Thoracic aorta (tissue), 2 donors: ENCODE measurements at regions not wholly inside any gene's neighbourhood (a gene's known extent, or its start where the extent isn't known, plus 50 kb on each side); places are given as distances from the start of the nearest gene placed in this dataset.

Experiments
- ATAC-seq: fragments of 150-250 bp; one replicate; pipeline ENCODE4 v1.8.0; 2017; ENCODE audit warnings: low read depth; ENCODE audit not compliant: insufficient number of reproducible peaks, low FRiP score
- DNase-seq: peaks from one replicate; pipeline ENCODE4 v3.0.0-alpha.2; 2020; ENCODE audit warnings: low spot score
- H3K27ac ChIP-seq, 2 donors: fragments of 200-600 bp; sonication (generic); 1 replicate in 1 of 2; 2 replicates in 1 of 2; pipeline ENCODE4 v1.5.1; 2016; ENCODE audit warnings: mild to moderate bottlenecking in 2 of 2, moderate library complexity in 2 of 2
- H3K27me3 ChIP-seq: fragments of 200-600 bp; sonication (generic); replicated peaks from 2 replicates; pipeline ENCODE4 v1.6.0; 2016; ENCODE audit warnings: mild to moderate bottlenecking; ENCODE audit not compliant: insufficient read depth
- H3K36me3 ChIP-seq: fragments of 200-600 bp; sonication (generic); one replicate; pipeline ENCODE4 v1.5.1; 2016
- H3K4me1 ChIP-seq, 2 donors: fragments of 200-600 bp; sonication (generic); 1 replicate in 1 of 2; 2 replicates in 1 of 2; pipeline versions ENCODE4 v1.5.1 to v1.6.0; 2016; ENCODE audit warnings: low read depth in 2 of 2, mild to moderate bottlenecking in 1 of 2; ENCODE audit not compliant: control insufficient read depth in 1 of 2
- H3K4me3 ChIP-seq: fragments of 200-600 bp; sonication (generic); 2 replicates; pipeline ENCODE4 v1.5.1; 2016; ENCODE audit warnings: mild to moderate bottlenecking
- H3K9me3 ChIP-seq: fragments of 200-600 bp; sonication (generic); 2 replicates; pipeline ENCODE4 v1.5.1; 2016
- TF ChIP-seq, protein P1 (sequence below): fragments of 200-600 bp; sonication (generic); IDR thresholded peaks from one replicate; pipeline ENCODE4 v1.5.1; 2019; ENCODE audit warnings: antibody characterized with exemption

DNA sequence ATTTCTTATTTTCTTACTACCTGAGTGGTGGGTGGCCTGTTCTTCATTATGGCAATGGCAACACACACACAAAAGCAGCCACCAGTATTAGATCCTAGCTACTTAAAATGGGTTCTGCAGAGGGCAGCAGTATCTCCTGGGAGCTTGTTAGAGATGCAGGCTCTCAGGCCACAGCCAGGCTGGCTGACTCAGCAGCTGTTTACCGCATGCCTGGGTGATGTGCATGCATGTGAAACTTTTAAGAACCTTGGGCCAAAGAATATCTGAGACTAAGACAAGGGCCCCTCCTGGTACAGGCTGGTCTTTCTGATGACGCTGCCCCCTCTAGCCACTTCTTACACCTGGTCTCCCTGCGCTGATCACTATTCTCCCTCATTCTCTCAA lies 399.0 kb downstream of the MED10 start:
- ATAC-seq (no peak), DNase-seq (no peak)

DNA sequence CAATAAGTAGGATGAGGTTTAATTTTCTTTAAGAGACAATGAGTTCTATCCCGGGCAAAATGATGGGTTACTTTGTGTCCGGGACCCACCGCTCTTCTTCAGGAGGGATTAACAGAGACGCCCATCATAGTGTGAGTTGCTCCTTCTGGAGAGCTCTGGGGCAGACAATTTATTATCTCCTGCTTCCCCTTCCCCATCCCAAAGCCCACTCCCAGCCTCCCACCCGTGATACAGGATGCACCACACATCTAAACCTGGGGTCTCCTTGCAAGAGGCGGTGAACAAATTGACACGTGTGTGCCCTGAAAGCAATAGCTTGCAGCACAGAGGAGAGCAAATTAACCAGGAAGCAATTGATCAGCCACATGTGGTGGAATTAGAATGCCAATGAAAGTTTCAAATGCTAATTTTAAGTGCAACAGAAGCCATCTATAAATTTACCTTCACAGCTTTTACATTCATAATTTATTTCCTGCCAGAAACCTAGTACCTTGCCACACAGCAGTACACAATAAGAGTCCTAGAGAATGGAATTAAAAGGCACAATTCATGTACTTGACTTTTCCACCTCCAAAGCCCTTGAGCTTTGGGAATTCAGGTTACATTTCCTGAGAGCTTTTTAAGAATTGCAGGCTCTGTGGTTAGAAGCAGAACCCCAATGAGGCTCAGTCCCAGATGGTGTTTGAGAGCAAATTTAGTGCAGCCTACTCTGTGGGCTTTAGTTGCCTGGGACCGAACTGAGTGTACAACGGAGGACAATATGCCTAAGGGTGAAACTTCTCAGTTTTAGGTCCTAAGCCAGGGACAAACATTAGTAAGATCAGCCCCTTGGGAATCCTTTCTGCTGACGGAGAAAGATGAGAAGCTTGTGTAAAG lies 399.6 kb downstream of the MED10 start:
- Histone ChIP-seq H3K27ac (no peak overlapping the region), H3K27me3 (no peaks in the 10 kb centered on the region), H3K36me3 (no peaks in the 10 kb centered on the region), H3K9me3 (no peaks in the 10 kb centered on the region), H3K4me3 (no peak overlapping the region), H3K4me1 (peaks cover 0 to 23% of the 10 kb centered on the region in 2 donors)
- DNase-seq (no peak), ATAC-seq (no peak)
- TF ChIP-seq, protein P1, sequence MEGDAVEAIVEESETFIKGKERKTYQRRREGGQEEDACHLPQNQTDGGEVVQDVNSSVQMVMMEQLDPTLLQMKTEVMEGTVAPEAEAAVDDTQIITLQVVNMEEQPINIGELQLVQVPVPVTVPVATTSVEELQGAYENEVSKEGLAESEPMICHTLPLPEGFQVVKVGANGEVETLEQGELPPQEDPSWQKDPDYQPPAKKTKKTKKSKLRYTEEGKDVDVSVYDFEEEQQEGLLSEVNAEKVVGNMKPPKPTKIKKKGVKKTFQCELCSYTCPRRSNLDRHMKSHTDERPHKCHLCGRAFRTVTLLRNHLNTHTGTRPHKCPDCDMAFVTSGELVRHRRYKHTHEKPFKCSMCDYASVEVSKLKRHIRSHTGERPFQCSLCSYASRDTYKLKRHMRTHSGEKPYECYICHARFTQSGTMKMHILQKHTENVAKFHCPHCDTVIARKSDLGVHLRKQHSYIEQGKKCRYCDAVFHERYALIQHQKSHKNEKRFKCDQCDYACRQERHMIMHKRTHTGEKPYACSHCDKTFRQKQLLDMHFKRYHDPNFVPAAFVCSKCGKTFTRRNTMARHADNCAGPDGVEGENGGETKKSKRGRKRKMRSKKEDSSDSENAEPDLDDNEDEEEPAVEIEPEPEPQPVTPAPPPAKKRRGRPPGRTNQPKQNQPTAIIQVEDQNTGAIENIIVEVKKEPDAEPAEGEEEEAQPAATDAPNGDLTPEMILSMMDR = no peak

More for the DNA sequence above, 399.0 kb downstream of the MED10 start:
- H3K27ac ChIP-seq = no peak overlapping the region
- no peaks in the 10 kb centered on the region for H3K36me3 ChIP-seq
- no peaks in the 10 kb centered on the region for H3K9me3 ChIP-seq
- H3K27me3 ChIP-seq = no peaks in the 10 kb centered on the region
- H3K4me1 ChIP-seq = peaks cover 0 to 23% of the 10 kb centered on the region in 2 donors
- TF ChIP-seq, protein P1 = no peak
- no peak overlapping the region for H3K4me3 ChIP-seq

- Histone ChIP-seq H3K27me3 (no peaks in the 10 kb centered on the region), H3K9me3 (no peaks in the 10 kb centered on the region), H3K4me1 (no peaks in the 10 kb centered on the region), H3K4me3 (no peak overlapping the region), H3K36me3 (no peaks in the 10 kb centered on the region), H3K27ac (no peak overlapping the region)
- TF ChIP-seq, protein P1 = no peak
- no peak for DNase-seq
- ATAC-seq = no peak
Measured at GRCh38 chr5:5971203-5971602, 407.1 kb downstream of the MED10 start.

DNA sequence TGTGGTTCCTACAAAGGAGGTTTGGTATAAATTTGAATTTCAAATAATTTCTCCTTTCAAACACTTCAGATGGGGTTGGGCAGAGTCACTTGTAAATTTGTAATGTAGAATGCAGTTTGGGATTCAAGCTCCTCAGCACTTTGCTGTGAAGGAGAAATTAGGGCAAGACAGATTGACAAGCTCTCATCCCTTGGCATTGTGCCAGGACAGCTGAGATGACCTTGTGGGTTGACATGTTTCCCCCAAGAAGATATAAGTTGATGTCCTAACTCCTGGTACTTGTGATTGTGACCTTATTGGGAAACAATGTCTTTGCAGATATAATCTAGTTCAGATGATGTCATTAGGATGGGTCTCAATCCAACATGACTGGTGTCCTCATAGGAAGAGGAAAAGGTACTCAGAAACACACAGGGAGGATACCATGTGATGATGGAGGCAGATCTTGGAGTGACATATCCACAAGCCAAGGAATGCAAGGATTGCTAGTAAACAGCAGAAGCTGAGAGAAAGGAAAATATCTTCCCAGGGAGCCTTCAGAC lies 408.3 kb downstream of the MED10 start:
- Histone ChIP-seq H3K36me3 (no peaks in the 10 kb centered on the region), H3K4me3 (no peak overlapping the region), H3K27me3 (no peaks in the 10 kb centered on the region), H3K27ac (no peak overlapping the region), H3K9me3 (no peaks in the 10 kb centered on the region), H3K4me1 (no peaks in the 10 kb centered on the region)
- ATAC-seq = no peak
- TF ChIP-seq, protein P1 = no peak
- no peak for DNase-seq

- TF ChIP-seq, protein P1 = no peak
- H3K27ac ChIP-seq = no peak overlapping the region
- ATAC-seq (no peak), DNase-seq (no peak)
- no peak overlapping the region for H3K4me3 ChIP-seq
- no peaks in the 10 kb centered on the region for H3K9me3 ChIP-seq
- H3K36me3 ChIP-seq = no peaks in the 10 kb centered on the region
- H3K27me3 ChIP-seq = no peaks in the 10 kb centered on the region
- H3K4me1 ChIP-seq = no peaks in the 10 kb centered on the region
Measured at GRCh38 chr5:5968981-5969380, 409.4 kb downstream of the MED10 start.
